ENCODE measurements at regions not wholly inside any gene's neighbourhood (a gene's known extent, or its start where the extent isn't known, plus 50 kb on each side); places are given as distances from the start of the nearest gene placed in this dataset.
A peak's percentile ranks its signal among the peaks of the same experiment; 100 is the strongest.

DNA sequence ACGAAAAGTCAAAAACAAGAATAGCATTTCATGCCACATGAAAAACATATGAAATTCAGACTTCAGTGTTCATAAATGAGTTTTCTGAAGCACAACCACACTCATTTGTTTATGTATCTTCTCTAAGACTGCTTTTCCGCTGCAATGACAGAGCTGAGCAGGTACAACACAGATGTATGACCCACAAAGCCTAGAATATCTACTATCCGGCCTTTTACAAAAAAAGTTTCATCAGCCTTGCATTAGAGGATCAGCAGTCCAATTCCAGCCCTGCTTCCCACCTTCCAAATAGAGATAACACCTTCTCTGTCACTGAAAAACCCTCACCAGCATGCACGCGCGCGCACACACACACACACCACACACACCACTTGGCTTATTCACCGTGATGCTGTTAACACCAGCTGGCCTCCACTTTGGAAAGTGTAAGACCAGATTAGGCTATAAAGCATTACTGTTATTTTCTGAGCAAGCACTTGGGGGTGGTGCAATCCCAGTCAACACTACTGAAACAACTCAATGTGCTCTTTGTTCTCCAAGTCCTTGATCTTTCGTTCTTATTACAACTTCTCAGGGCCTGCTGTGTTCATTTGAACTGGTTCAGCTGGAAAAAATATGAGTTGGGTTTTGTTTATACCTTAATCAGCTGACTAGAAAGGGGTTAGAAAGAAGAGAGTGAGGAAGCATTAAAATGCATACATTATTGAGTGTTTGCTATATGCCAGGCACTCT is 90.0 kb downstream of the GLUL start (continued):
- TF ChIP-seq SATB2 (CRISPR knock-in tag; IDR thresholded peaks at IDR 0.05), result no peak; the same call in 1 of the 2 replicates
- no peak for TF ChIP-seq ZFP62 (CRISPR knock-in tag; IDR thresholded peaks at IDR 0.05)
- TF ChIP-seq ZNF24 (IDR thresholded peaks at IDR 0.05), result 0 out of 2 replicates have a peak, but pooled peaks have one; percentile 17
- peak; percentile 64; the same call in 1 of the 2 replicates for TF ChIP-seq CBX5 (CRISPR knock-in tag; IDR thresholded peaks at IDR 0.05; ENCODE audit: borderline replicate concordance)
- peak; percentile 35; the same call in 1 of the 2 replicates for TF ChIP-seq DR1 (CRISPR knock-in tag; IDR thresholded peaks at IDR 0.05)
- TF ChIP-seq, protein P1, sequence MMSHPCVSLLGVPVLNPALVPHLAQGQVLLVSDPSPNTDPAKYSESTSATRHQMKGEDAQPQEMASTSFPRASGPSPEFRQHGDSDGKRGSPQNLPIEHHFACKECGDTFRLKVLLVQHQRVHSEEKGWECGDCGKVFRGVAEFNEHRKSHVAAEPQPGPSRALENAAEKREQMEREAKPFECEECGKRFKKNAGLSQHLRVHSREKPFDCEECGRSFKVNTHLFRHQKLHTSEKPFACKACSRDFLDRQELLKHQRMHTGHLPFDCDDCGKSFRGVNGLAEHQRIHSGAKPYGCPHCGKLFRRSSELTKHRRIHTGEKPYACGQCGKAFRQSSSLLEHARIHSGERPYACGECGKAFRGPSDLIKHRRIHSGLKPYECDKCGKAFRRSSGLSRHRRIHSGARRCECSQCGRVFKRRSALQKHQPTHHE (CRISPR knock-in tag; IDR thresholded peaks at IDR 0.05; ENCODE audit: borderline replicate concordance), result 0 out of 2 replicates have a peak, but pooled peaks have one; percentile 33
- TF ChIP-seq ZFP36L1 (CRISPR knock-in tag; IDR thresholded peaks at IDR 0.05), result peak; percentile 77; the same call in 1 of the 2 replicates
- peak; percentile 74 for TF ChIP-seq NR2F2 (IDR thresholded peaks at IDR 0.05; ENCODE audit: borderline replicate concordance, low read depth)
- TF ChIP-seq, protein P2, sequence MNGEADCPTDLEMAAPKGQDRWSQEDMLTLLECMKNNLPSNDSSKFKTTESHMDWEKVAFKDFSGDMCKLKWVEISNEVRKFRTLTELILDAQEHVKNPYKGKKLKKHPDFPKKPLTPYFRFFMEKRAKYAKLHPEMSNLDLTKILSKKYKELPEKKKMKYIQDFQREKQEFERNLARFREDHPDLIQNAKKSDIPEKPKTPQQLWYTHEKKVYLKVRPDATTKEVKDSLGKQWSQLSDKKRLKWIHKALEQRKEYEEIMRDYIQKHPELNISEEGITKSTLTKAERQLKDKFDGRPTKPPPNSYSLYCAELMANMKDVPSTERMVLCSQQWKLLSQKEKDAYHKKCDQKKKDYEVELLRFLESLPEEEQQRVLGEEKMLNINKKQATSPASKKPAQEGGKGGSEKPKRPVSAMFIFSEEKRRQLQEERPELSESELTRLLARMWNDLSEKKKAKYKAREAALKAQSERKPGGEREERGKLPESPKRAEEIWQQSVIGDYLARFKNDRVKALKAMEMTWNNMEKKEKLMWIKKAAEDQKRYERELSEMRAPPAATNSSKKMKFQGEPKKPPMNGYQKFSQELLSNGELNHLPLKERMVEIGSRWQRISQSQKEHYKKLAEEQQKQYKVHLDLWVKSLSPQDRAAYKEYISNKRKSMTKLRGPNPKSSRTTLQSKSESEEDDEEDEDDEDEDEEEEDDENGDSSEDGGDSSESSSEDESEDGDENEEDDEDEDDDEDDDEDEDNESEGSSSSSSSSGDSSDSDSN (CRISPR knock-in tag; IDR thresholded peaks at IDR 0.05), result peak; percentile 42; the same call in 1 of the 2 replicates
- peak; percentile 99 for TF ChIP-seq REPIN1 (CRISPR knock-in tag; IDR thresholded peaks at IDR 0.05; ENCODE audit: borderline replicate concordance, low read depth)
- peak; percentile 72 for TF ChIP-seq SAP130 (CRISPR knock-in tag; IDR thresholded peaks at IDR 0.05; ENCODE audit: low read depth)
- TF ChIP-seq NFRKB (IDR thresholded peaks at IDR 0.05), result no peak
- TF ChIP-seq ZBTB25 (CRISPR knock-in tag; IDR thresholded peaks at IDR 0.05), result peak; percentile 25
- TF ChIP-seq ATF2 (CRISPR knock-in tag; IDR thresholded peaks at IDR 0.05), result peak; percentile 61; the same call in 1 of the 2 replicates
- TF ChIP-seq FOXA1 (IDR thresholded peaks at IDR 0.05), result peak; percentile 45; the same call in 1 of the 2 replicates
- peak; percentile 86 for TF ChIP-seq FOXA1 (CRISPR knock-in tag; IDR thresholded peaks at IDR 0.05)
- TF ChIP-seq, protein P3, sequence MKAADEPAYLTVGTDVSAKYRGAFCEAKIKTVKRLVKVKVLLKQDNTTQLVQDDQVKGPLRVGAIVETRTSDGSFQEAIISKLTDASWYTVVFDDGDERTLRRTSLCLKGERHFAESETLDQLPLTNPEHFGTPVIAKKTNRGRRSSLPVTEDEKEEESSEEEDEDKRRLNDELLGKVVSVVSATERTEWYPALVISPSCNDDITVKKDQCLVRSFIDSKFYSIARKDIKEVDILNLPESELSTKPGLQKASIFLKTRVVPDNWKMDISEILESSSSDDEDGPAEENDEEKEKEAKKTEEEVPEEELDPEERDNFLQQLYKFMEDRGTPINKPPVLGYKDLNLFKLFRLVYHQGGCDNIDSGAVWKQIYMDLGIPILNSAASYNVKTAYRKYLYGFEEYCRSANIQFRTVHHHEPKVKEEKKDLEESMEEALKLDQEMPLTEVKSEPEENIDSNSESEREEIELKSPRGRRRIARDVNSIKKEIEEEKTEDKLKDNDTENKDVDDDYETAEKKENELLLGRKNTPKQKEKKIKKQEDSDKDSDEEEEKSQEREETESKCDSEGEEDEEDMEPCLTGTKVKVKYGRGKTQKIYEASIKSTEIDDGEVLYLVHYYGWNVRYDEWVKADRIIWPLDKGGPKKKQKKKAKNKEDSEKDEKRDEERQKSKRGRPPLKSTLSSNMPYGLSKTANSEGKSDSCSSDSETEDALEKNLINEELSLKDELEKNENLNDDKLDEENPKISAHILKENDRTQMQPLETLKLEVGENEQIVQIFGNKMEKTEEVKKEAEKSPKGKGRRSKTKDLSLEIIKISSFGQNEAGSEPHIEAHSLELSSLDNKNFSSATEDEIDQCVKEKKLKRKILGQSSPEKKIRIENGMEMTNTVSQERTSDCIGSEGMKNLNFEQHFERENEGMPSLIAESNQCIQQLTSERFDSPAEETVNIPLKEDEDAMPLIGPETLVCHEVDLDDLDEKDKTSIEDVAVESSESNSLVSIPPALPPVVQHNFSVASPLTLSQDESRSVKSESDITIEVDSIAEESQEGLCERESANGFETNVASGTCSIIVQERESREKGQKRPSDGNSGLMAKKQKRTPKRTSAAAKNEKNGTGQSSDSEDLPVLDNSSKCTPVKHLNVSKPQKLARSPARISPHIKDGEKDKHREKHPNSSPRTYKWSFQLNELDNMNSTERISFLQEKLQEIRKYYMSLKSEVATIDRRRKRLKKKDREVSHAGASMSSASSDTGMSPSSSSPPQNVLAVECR (CRISPR knock-in tag; IDR thresholded peaks at IDR 0.05; ENCODE audit: borderline replicate concordance), result peak; percentile 67; the same call in 1 of the 2 replicates
- peak in 1 of 2 experiments; percentile 73; a peak in 1 of 4 replicates for TF ChIP-seq KLF16 (CRISPR knock-in tag; IDR thresholded peaks at IDR 0.05)
- no peak for TF ChIP-seq NFATC3 (CRISPR knock-in tag; IDR thresholded peaks at IDR 0.05)
- TF ChIP-seq SIX1 (CRISPR knock-in tag; IDR thresholded peaks at IDR 0.05; ENCODE audit: borderline replicate concordance), result peak; percentile 73; the same call in 1 of the 2 replicates
